Endothelial cell of umbilical vein (primary cell): ENCODE measurements at regions not wholly inside any gene's neighbourhood (a gene's known extent, or its start where the extent isn't known, plus 50 kb on each side); places are given as distances from the start of the nearest gene placed in this dataset.

Experiments
- BruUV-seq: library from RNA; stranded (reverse); fragments of 400-500 nt; replicated peaks from 2 replicates; lab custom pipeline; 2021; lab: Mats Ljungman, UMichigan
- CTCF ChIA-PET: fragments of 300-600, 350-600 bp; sonication (Branson Sonifier 250); formaldehyde crosslinking; loops from one replicate; lab custom pipeline; 2021; ENCODE audit warnings: antibody characterized with exemption, inconsistent platforms; lab: Charles Lee
- POLR2A ChIA-PET: fragments of 300-600, 350-600 bp; sonication (Branson Sonifier 250); formaldehyde crosslinking; loops from one replicate; lab custom pipeline; 2021; ENCODE audit warnings: antibody characterized with exemption, inconsistent platforms; lab: Charles Lee
- DNase-seq: peaks from one replicate; pipeline ENCODE4 v3.0.0-alpha.2; 2011; ENCODE audit warnings: low read depth, low spot score
- FAIRE-seq: peaks from 2 replicates; lab custom pipeline; 2011; peaks lifted over from hg19 to GRCh38; lab: Jason Lieb, UNC
- H2AFZ ChIP-seq: 2 replicates; pipeline ENCODE4 v1.6.0; 2012; ENCODE audit warnings: low read depth, low read length, control low read depth, inconsistent platforms
- H3K27ac ChIP-seq: 2 replicates; pipeline ENCODE4 v1.5.1; 2011; ENCODE audit warnings: low read depth, mild to moderate bottlenecking, control low read depth, low read length, moderate library complexity; ENCODE audit not compliant: insufficient read depth
- H3K27me3 ChIP-seq, 2 experiments: 2 replicates each; pipeline versions ENCODE4 v1.6.0 to v1.6.1; 2011; ENCODE audit warnings: low read length in 2 of 2, mixed read lengths in 1 of 2; ENCODE audit not compliant: control insufficient read depth in 2 of 2, insufficient read depth in 2 of 2
- H3K36me3 ChIP-seq, 2 experiments: 2 replicates in 1 of 2; 3 replicates in 1 of 2; pipeline ENCODE4 v1.5.1; 2011; ENCODE audit warnings: low read length in 2 of 2, mild to moderate bottlenecking in 1 of 2, moderate library complexity in 1 of 2; ENCODE audit not compliant: control insufficient read depth in 2 of 2, insufficient read depth in 2 of 2; ENCODE audit errors: extremely low read depth in 1 of 2
- H3K4me1 ChIP-seq: 3 replicates; pipeline ENCODE4 v1.5.1; 2011; ENCODE audit warnings: mild to moderate bottlenecking, low read length; ENCODE audit not compliant: control insufficient read depth, insufficient read depth; ENCODE audit errors: extremely low read depth
- H3K4me2 ChIP-seq: 2 replicates; pipeline ENCODE4 v1.6.1; 2011; ENCODE audit warnings: low read length, control low read depth, mixed read lengths; ENCODE audit not compliant: insufficient read depth
- H3K4me3 ChIP-seq, 3 experiments: fragments of 200-600 bp in 1 of 3; sonication (generic), shearing (Covaris generic) in 1 of 3; replicated peaks in 1 of 3; 2 replicates each; pipeline ENCODE4 v1.5.1; 2011 to 2016; ENCODE audit warnings: control low read depth in 3 of 3, low read length in 3 of 3, mild to moderate bottlenecking in 2 of 3, inconsistent platforms in 1 of 3, low read depth in 1 of 3, moderate library complexity in 1 of 3; ENCODE audit not compliant: insufficient read depth in 1 of 3
- H3K79me2 ChIP-seq: 2 replicates; pipeline ENCODE4 v1.6.0; 2012; ENCODE audit warnings: low read length, inconsistent platforms; ENCODE audit not compliant: control insufficient read depth, insufficient read depth
- H3K9ac ChIP-seq: replicated peaks from 2 replicates; pipeline ENCODE3; 2011; ENCODE audit warnings: low read length, control low read depth; ENCODE audit not compliant: insufficient read depth; ENCODE audit errors: extremely low read depth
- H3K9me1 ChIP-seq: replicated peaks from 3 replicates; pipeline ENCODE4 v1.6.0; 2011; ENCODE audit warnings: mild to moderate bottlenecking, low read length; ENCODE audit not compliant: control insufficient read depth, insufficient read depth; ENCODE audit errors: extremely low read depth
- H3K9me3 ChIP-seq: replicated peaks from 2 replicates; pipeline ENCODE4 v1.5.1; 2012; ENCODE audit warnings: low read length, inconsistent platforms; ENCODE audit not compliant: control insufficient read depth, insufficient read depth
- H4K20me1 ChIP-seq: replicated peaks from 2 replicates; pipeline ENCODE3; 2011; ENCODE audit warnings: mild to moderate bottlenecking, low read length; ENCODE audit not compliant: control insufficient read depth, insufficient read depth; ENCODE audit errors: extremely low read depth
- CTCF ChIP-seq, 2 donors: IDR thresholded peaks; 1 replicate in 1 of 2; 2 replicates in 1 of 2; pipeline ENCODE4 v1.5.1; 2011; ENCODE audit warnings: low read length in 2 of 2, mild to moderate bottlenecking in 2 of 2, moderate library complexity in 2 of 2, control low read depth in 1 of 2, inconsistent platforms in 1 of 2, low read depth in 1 of 2; ENCODE audit not compliant: insufficient read depth in 1 of 2; ENCODE audit errors: extremely low read depth in 1 of 2
- EZH2 ChIP-seq: IDR thresholded peaks from 2 replicates; pipeline ENCODE4 v1.6.1; 2012; ENCODE audit warnings: borderline replicate concordance, low read depth, mild to moderate bottlenecking, moderate library complexity, low read length, inconsistent platforms; ENCODE audit not compliant: severe bottlenecking
- FOS ChIP-seq: IDR thresholded peaks from 2 replicates; pipeline ENCODE4 v1.6.1; 2011; ENCODE audit warnings: mild to moderate bottlenecking, low read length, moderate library complexity, borderline replicate concordance; ENCODE audit not compliant: insufficient read depth
- GATA2 ChIP-seq: IDR thresholded peaks from 2 replicates; pipeline ENCODE4 v1.7.0; 2011; ENCODE audit warnings: low read depth, mild to moderate bottlenecking, moderate library complexity, mixed read lengths, low read length; ENCODE audit not compliant: insufficient read length, insufficient read depth
- JUN ChIP-seq: IDR thresholded peaks from 2 replicates; pipeline ENCODE4 v1.6.1; 2011; ENCODE audit warnings: borderline replicate concordance, low read depth; ENCODE audit not compliant: insufficient read length, insufficient read depth
- MAX ChIP-seq: IDR thresholded peaks from 2 replicates; pipeline ENCODE4 v1.6.1; 2011; ENCODE audit not compliant: insufficient read depth, insufficient read length
- MYC ChIP-seq: IDR thresholded peaks from one replicate; pipeline ENCODE4 v1.6.1; 2011; ENCODE audit warnings: mild to moderate bottlenecking, low read depth, low read length
- POLR2A ChIP-seq: IDR thresholded peaks from 2 replicates; pipeline ENCODE4 v1.6.1; 2012; ENCODE audit warnings: low read depth, mild to moderate bottlenecking, control low read depth, low read length
- POLR2AphosphoS5 ChIP-seq: IDR thresholded peaks from 2 replicates; pipeline ENCODE4 v1.6.1; 2012; ENCODE audit warnings: low read depth, mild to moderate bottlenecking, control low read depth, low read length, moderate library complexity; ENCODE audit not compliant: insufficient read depth
- dilution Hi-C: fragments of 300-500 bp; cut with MboI; formaldehyde crosslinking; loops from one replicate; pipeline ENCODE4 v1.15.0; 2019; ENCODE audit warnings: low sequenced_read_pairs; ENCODE audit not compliant: extremely low pct_ligation_motif_present
- intact Hi-C: fragments of 100-400 bp; cut with micrococcal nuclease; formaldehyde crosslinking; loops from one replicate; pipeline ENCODE4 v1.10.0; 2022

DNA sequence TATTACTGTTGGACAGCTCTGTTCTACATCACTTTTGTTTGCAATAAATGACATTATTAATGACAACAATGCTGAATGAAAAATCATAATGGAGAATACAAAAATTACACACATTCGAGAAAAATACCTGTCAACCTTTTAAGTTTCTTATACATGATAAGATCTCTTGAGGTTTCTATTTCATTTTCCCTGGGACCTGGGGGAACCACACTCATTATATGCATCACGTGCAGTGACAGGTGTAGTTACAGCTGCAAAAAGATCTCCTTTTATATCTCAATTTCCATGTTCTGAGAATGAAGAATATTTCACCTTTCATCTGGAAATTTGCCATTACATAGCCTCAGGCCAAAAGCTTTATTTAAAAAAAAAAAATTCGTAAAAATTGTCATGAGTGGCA lies 1347.0 kb upstream of the AGA start:
- Histone ChIP-seq H3K27ac (no peak overlapping the region), H2AFZ (no peak overlapping the region), H3K4me3 (no peak overlapping the region), H3K9me1 (no peaks in the 10 kb centered on the region), H3K4me2 (no peak overlapping the region), H3K9me3 (peaks cover 2% of the 10 kb centered on the region), H3K4me1 (no peaks in the 10 kb centered on the region), H3K36me3 (no peaks in the 10 kb centered on the region), H3K9ac (no peak overlapping the region), H4K20me1 (no peaks in the 10 kb centered on the region), H3K27me3 (no peaks in the 10 kb centered on the region), H3K79me2 (no peaks in the 10 kb centered on the region)
- FAIRE-seq, result no peak
- no peak for TF ChIP-seq GATA2
- TF ChIP-seq FOS, result no peak
- TF ChIP-seq POLR2AphosphoS5, result no peak
- TF ChIP-seq MAX, result no peak
- TF ChIP-seq CTCF (IDR thresholded peaks at IDR 0.05; ENCODE audit: extremely low read depth in 1 of 2, insufficient read depth in 1 of 2, low read depth in 1 of 2, low read length in 2 of 2), result no peak
- CTCF ChIA-PET, result no interaction called here
- DNase-seq, result no peak
- POLR2A ChIA-PET, result no interaction called here
- no TSS peak for BruUV-seq
- dilution Hi-C loops, result no loop called here
- intact Hi-C loops, result no loop called here

DNA sequence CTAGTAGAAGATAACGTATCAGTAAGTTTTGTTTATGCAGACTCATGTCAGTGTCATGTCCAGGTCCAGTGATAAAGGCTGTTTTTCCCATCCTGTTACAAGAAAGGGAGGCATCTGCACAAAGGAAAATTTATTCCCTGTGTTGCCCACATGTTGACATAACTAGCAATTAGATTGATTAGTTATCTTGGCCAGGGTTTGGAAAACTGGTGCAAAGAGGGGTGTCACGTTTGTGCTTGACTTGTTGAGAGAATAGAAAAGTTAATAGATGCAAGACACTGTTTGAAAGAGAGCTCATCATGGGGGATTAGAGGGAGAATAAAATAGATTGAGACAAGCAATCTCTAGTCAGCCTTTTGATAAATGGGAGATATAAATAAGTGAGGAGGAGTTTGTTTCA lies 1357.0 kb upstream of the AGA start:
- no peak for DNase-seq
- no peaks in the 10 kb centered on the region for H3K36me3 ChIP-seq
- no TSS peak for BruUV-seq
- no peak overlapping the region for H3K4me2 ChIP-seq
- ChIA-PET POLR2A (no interaction called here), CTCF (no interaction called here)
- no peaks in the 10 kb centered on the region for H3K27me3 ChIP-seq
- H2AFZ ChIP-seq, result no peak overlapping the region
- no peaks in the 10 kb centered on the region for H4K20me1 ChIP-seq
- FAIRE-seq, result no peak
- H3K4me1 ChIP-seq, result no peaks in the 10 kb centered on the region
- dilution Hi-C loops, result no loop called here
- no peaks in the 10 kb centered on the region for H3K9me3 ChIP-seq
- no peaks in the 10 kb centered on the region for H3K9me1 ChIP-seq
- no peak overlapping the region for H3K27ac ChIP-seq
- TF ChIP-seq MYC (no peak), MAX (no peak), JUN (no peak), EZH2 (no peak), POLR2AphosphoS5 (no peak), CTCF (IDR thresholded peaks at IDR 0.05; ENCODE audit: extremely low read depth in 1 of 2, insufficient read depth in 1 of 2, low read depth in 1 of 2, low read length in 2 of 2) (no peak), FOS (no peak), POLR2A (no peak), GATA2 (no peak)
- no peak overlapping the region for H3K9ac ChIP-seq
- no peak overlapping the region for H3K4me3 ChIP-seq
- intact Hi-C loops, result no loop called here
- no peaks in the 10 kb centered on the region for H3K79me2 ChIP-seq
